ENCODE measurements at regions not wholly inside any gene's neighbourhood (a gene's known extent, or its start where the extent isn't known, plus 50 kb on each side); places are given as distances from the start of the nearest gene placed in this dataset.
"Not testable (repeated sequence)": the region's sequence is repeated elsewhere in the genome, so short reads cannot be mapped to it uniquely, and the experiment has no call there.

- no peak for FAIRE-seq
Observed at GRCh38 chr14:53381895-53382294, 228.8 kb upstream of the DDHD1 start.

GRCh38 chr14:53380867-53381225 is 227.7 kb upstream of the DDHD1 start:
- FAIRE-seq, result no peak

DNA sequence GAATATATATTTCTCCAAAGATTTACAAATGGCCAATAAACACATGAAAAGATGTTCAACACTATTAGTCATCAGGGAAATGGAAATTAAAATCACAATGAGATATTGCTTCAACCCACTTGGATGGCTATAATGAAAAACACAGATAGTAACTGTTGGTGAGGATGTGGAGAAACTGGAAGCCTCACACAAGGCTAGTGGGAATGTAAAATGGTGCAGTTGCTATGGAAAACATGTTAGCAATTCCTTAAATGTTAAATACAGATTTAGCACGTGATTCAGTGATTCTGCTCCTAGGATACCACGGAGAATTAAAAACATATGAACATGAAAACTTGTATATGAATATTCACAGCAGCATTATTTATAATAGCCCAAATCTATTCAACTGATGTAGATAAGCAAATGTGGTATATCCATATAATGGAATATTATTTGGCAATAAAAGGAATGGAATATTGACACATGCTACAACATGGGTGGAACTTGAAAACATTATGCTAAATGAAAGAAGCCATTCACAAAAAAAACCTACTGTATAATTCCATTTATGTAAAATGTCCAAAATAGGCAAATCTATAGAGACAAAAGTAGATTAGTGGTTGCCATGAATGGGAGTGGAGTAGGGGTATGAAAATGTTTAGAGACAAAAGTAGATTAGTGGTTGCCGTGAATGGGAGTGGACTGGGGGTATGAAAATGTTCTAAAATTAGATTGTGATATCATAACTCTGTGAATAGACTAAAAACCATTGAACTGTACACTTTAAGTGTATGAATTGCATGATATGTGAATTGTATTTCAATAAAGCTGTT is 227.1 kb upstream of the DDHD1 start:
- no peak for FAIRE-seq

- FAIRE-seq, result no peak
Observed at GRCh38 chr14:53378142-53378541, 225.0 kb upstream of the DDHD1 start.

- no peak for FAIRE-seq
Observed at GRCh38 chr14:53376064-53376463, 222.9 kb upstream of the DDHD1 start.

GRCh38 chr14:53375599-53375998 is 222.5 kb upstream of the DDHD1 start:
- no peak for FAIRE-seq

GRCh38 chr14:53368711-53369201 is 215.6 kb upstream of the DDHD1 start:
- peak; percentile 41 for FAIRE-seq

- no peak for FAIRE-seq
Observed at GRCh38 chr14:53368066-53368465, 214.9 kb upstream of the DDHD1 start.

DNA sequence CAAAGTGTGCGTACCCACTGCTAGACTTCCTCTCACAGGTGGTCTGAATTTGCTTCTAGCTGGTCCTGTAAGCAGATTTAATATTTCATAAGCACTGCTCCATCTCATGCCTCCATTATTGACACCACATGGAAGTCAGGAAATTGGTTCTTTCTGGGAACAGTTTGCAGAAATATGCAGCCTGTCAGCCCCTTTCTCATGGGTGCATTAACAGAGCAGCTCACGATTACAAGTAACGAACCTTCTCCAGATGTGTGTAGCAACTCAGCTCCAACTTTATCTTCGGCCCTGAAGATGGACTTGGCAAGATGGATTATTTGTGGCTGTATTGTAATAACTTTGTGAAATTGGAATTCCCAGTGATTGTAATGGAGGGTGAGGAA is 214.5 kb upstream of the DDHD1 start:
- no peak for FAIRE-seq

DNA sequence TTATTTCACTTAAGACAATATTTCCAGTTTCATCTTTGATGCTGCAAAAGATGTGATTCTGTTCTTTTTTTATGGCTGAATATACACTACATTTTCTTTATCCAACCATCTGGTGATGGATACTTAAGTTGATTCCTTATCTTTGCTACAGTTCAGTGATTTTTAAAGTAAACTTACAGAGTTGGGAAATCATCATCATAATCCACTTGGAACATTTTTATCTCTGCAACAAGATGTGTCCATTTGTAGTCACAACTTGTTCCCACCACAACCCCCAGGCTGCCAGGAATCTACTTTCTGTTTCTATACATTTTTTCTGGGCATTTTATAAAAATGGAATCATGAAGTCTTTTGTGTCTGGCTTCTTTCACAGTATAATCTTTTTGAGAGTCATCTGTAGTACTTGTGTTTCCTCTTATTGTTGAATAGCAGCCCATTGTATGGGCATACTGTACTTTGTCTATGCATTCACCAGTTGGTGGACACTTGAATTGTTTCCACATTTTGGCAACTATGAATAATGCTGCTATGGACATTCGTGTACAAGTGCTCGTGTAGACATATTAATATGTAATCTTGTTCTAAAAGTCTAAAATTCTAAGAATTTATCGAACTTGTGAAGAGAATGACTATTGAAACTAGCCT is 212.5 kb upstream of the DDHD1 start:
- FAIRE-seq, result no peak

DNA sequence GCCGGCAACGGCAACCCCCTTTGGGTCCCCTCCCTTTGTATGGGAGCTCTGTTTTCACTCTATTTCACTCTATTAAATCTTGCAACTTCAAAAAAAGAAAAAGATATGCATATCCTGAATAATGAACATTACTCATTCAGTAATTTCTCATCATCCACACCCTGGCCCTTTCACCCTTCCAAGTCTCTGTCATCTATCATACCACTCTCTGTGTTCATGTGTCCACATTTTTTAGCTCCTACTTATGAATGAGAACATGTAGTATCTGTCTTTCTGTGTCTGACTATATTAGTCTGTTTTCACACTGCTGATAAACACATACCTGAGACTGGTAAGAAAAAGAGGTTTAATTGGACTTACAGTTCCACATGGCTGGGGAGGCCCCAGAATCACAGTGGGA is 209.8 kb upstream of the DDHD1 start:
- not testable (repeated sequence) for FAIRE-seq

DNA sequence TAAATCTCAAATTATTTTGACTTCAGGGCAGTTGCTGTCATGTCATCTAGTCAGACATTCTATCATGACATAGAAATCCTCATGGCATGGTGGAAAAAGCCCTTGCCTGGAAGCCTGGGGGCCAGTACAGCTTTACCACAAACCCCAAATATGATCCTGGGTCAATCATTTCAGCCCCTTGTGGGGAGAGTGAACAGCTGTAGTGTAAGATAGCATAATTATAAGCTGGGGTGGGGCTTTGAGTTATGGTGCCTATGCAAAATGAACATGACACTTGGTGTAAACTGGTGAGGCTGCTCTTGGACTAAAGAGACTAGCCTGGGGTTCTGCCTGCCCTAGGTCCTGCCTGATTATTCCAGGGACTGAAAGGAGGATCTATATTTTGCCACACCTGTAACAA is 207.7 kb upstream of the DDHD1 start:
- FAIRE-seq, result no peak

- no peak for FAIRE-seq
Observed at GRCh38 chr14:53358166-53358565, 205.0 kb upstream of the DDHD1 start.

DNA sequence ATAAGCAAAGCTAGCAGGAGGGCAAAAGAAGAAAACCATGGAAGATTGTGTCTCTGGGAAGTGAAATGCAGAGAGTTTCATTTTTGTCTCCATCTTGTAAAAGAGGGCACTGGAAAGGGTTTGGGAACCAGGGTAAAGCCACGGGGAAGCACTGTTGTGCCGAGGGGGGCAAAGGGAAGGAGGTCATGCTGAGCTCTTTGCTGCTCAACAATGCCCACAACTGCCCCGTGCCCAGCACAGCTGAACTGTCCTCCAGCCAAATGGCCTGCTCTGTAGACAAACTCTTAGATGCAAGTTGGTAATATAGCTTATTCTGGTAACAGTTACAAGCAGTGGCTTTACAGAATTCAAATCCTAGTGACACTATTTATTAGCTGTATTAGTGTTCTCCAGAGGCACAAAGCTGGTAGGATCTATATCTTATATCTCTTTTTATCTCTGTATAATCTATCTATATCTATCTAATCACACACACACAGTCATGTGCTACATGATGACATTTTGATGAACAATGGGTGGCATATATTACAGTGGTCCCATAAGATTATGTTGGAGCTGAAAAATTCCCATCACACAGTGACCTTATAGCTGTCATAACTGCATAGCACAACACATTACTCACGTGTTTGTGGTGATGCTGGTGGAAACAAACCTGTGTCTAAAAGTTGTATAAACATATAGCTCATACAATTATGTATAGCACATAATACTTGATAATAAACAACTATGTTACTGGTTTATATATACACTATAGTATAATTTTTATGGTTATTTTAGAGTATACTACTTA is 203.4 kb upstream of the DDHD1 start:
- FAIRE-seq, result no peak

GRCh38 chr14:53355581-53356112 is 202.5 kb upstream of the DDHD1 start:
- no peak for FAIRE-seq

GRCh38 chr14:53354336-53354735 is 201.2 kb upstream of the DDHD1 start:
- FAIRE-seq, result no peak

- no peak for FAIRE-seq
Observed at GRCh38 chr14:53350866-53351265, 197.7 kb upstream of the DDHD1 start.

- FAIRE-seq, result no peak
Observed at GRCh38 chr14:53350429-53350828, 197.3 kb upstream of the DDHD1 start.

GRCh38 chr14:53346988-53347387 is 193.9 kb upstream of the DDHD1 start:
- FAIRE-seq, result no peak

GRCh38 chr14:53341324-53341723 is 188.2 kb upstream of the DDHD1 start:
- FAIRE-seq, result no peak

DNA sequence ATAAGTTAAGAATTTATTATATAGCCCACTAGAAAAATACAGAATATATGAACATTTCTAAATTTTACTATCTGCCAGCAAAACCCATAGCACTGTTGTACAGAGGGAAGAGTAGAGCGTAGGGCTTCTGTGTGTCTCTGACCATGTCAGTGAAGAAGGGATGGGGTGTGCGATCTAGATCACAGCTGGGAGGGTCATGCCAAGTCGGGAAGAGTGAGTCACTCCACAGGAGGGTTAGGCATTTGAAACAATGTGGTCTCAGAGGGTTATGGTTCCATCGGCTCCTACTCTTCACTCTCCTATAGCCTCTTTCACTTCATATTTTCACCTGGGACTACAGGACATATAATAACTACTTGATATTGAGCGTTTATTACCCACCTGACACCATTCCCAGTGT is 185.1 kb upstream of the DDHD1 start:
- FAIRE-seq, result no peak

DNA sequence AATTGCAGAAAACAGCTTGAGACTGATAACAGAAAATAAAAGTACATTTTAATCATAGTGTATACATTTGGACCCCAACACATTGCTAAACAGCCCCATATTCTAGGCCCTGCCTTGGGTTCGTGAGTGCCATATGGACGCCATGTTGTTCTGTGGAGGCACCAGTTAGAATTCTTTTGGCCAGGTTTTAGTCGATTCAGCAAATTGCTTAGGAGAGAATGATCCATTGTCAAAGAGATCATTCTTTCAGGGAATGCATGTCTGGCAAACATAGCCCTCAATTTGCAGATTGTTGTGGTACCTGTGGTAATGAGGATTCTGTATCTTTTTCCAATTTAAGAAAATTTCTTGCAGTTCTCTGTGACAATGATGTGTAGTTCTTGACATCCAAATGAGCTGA is 183.6 kb upstream of the DDHD1 start:
- no peak for FAIRE-seq

- no peak for FAIRE-seq
Observed at GRCh38 chr14:53333809-53334208, 180.7 kb upstream of the DDHD1 start.

GRCh38 chr14:53331921-53332320 is 178.8 kb upstream of the DDHD1 start:
- no peak for FAIRE-seq
